GM12878 (cell line): ENCODE measurements at regions not wholly inside any gene's neighbourhood (a gene's known extent, or its start where the extent isn't known, plus 50 kb on each side); places are given as distances from the start of the nearest gene placed in this dataset.

Experiments used
- ATAC-seq: fragments of 200-7000 bp; cut with Tn5 transposase; 3 replicates; pipeline ENCODE4 v1.9.1; 2020; ENCODE audit warnings: mild to moderate bottlenecking, moderate library complexity
- BruUV-seq: library from RNA; stranded (reverse); fragments of 400-500 nt; replicated peaks from 2 replicates; lab custom pipeline; 2021; lab: Mats Ljungman, UMichigan
- CTCF ChIA-PET: fragments of 300-600 bp; sonication (Branson Sonifier 250); formaldehyde crosslinking; extraction: SDS; loops from one replicate; lab custom pipeline; 2021; ENCODE audit warnings: inconsistent platforms; lab: Yijun Ruan, JAX
- POLR2A ChIA-PET: fragments of 350-600 bp; formaldehyde crosslinking; extraction: SDS; loops from one replicate; lab custom pipeline; 2021; ENCODE audit warnings: inconsistent platforms; lab: Charles Lee
- RAD21 ChIA-PET: fragments of 300-600 bp; sonication (Branson Sonifier 250); formaldehyde crosslinking; loops from one replicate; lab custom pipeline; 2023; ENCODE audit warnings: antibody characterized with exemption; ENCODE audit not compliant: unreplicated experiment; lab: Charles Lee
- SMC1A ChIA-PET: fragments of 300-600 bp; sonication (Branson Sonifier 250); formaldehyde crosslinking; loops from one replicate; lab custom pipeline; 2023; ENCODE audit not compliant: unreplicated experiment, uncharacterized antibody; lab: Charles Lee
- DNase-seq: peaks from one replicate; pipeline ENCODE4 v3.0.0-alpha.2; 2011; ENCODE audit warnings: low read depth, low spot score
- FAIRE-seq: peaks from 3 replicates; lab custom pipeline; 2011; peaks lifted over from hg19 to GRCh38; lab: Jason Lieb, UNC
- H2AFZ ChIP-seq: 2 replicates; pipeline ENCODE4 v1.6.0; 2011; ENCODE audit warnings: low read depth, low read length, control low read depth; ENCODE audit not compliant: control insufficient read depth
- H3K27ac ChIP-seq: 2 replicates; pipeline ENCODE4 v1.5.1; 2011; ENCODE audit warnings: control low read depth; ENCODE audit not compliant: control insufficient read depth, insufficient read depth
- H3K27me3 ChIP-seq, 2 experiments: replicated peaks in 1 of 2; 2 replicates each; pipeline versions ENCODE4 v1.6.0 to v1.6.1; 2011; ENCODE audit warnings: low read length in 1 of 2; ENCODE audit not compliant: control insufficient read depth in 2 of 2, insufficient read depth in 2 of 2
- H3K36me3 ChIP-seq, 2 experiments: 2 replicates each; pipeline ENCODE4 v1.5.1; 2011; ENCODE audit warnings: low read length in 1 of 2; ENCODE audit not compliant: control insufficient read depth in 2 of 2, insufficient read depth in 2 of 2
- H3K4me1 ChIP-seq: 2 replicates; pipeline ENCODE4 v1.6.1; 2011; ENCODE audit warnings: mild to moderate bottlenecking, low read length, moderate library complexity, mixed read lengths; ENCODE audit not compliant: control insufficient read depth, insufficient read depth
- H3K4me2 ChIP-seq: 2 replicates; pipeline ENCODE4 v1.6.0; 2011; ENCODE audit warnings: control low read depth; ENCODE audit not compliant: control insufficient read depth, insufficient read depth
- H3K4me3 ChIP-seq: fragments of 200-600 bp; sonication (generic); 2 replicates; pipeline ENCODE4 v1.5.1; 2016
- H3K79me2 ChIP-seq: 2 replicates; pipeline ENCODE4 v1.6.0; 2011; ENCODE audit warnings: low read length; ENCODE audit not compliant: control insufficient read depth, insufficient read depth
- H3K9ac ChIP-seq: 2 replicates; pipeline ENCODE4 v1.8.0; 2011; ENCODE audit warnings: low read length, control low read depth, mixed read lengths; ENCODE audit not compliant: control insufficient read depth, insufficient read depth
- H3K9me3 ChIP-seq: replicated peaks from 3 replicates; pipeline ENCODE4 v1.5.1; 2011; ENCODE audit warnings: mild to moderate bottlenecking, low read length; ENCODE audit not compliant: control insufficient read depth, insufficient read depth
- H4K20me1 ChIP-seq: 2 replicates; pipeline ENCODE4 v1.6.0; 2011; ENCODE audit not compliant: control insufficient read depth, insufficient read depth
- ATF7 ChIP-seq: fragments of 450-650 bp; IDR thresholded peaks from 2 replicates; pipeline ENCODE4 v1.6.1; 2016; ENCODE audit warnings: low read depth, mild to moderate bottlenecking
- BHLHE40 ChIP-seq, 2 experiments: fragments of 450-650 bp in 1 of 2; IDR thresholded peaks; 2 replicates each; pipeline ENCODE4 v1.6.1; 2011 to 2017; ENCODE audit warnings: low read depth in 2 of 2, borderline replicate concordance in 1 of 2, improper control_type of control experiment in 1 of 2, low read length in 1 of 2, mild to moderate bottlenecking in 1 of 2
- CBX3 ChIP-seq: fragments of 200-600 bp; sonication (generic); IDR thresholded peaks from 2 replicates; pipeline ENCODE4 v1.6.1; 2016; ENCODE audit warnings: low read depth, borderline replicate concordance
- CBX5 ChIP-seq: sonication (generic); IDR thresholded peaks from 2 replicates; pipeline ENCODE4 v1.6.1; 2016; ENCODE audit warnings: low read depth, moderate library complexity, mild to moderate bottlenecking, inconsistent platforms
- EED ChIP-seq: sonication (generic); IDR thresholded peaks from 2 replicates; pipeline ENCODE4 v1.6.1; 2016; ENCODE audit warnings: antibody characterized with exemption, low read depth
- KLF5 ChIP-seq: fragments of 450-650 bp; IDR thresholded peaks from 2 replicates; pipeline ENCODE4 v1.6.1; 2014; ENCODE audit warnings: mild to moderate bottlenecking; ENCODE audit not compliant: partially characterized antibody
- LARP7 ChIP-seq: fragments of 450-650 bp; IDR thresholded peaks from 2 replicates; pipeline ENCODE4 v1.6.1; 2017; ENCODE audit warnings: mild to moderate bottlenecking
- MEF2B ChIP-seq: fragments of 450-650 bp; IDR thresholded peaks from 2 replicates; pipeline ENCODE4 v1.6.1; 2018; ENCODE audit warnings: mild to moderate bottlenecking, moderate library complexity; ENCODE audit not compliant: partially characterized antibody, poor library complexity, severe bottlenecking
- MTA2 ChIP-seq: fragments of 450-650 bp; IDR thresholded peaks from 2 replicates; pipeline ENCODE4 v1.6.1; 2016; ENCODE audit warnings: low read depth, mild to moderate bottlenecking, moderate library complexity
- NR2C1 ChIP-seq: fragments of 450-650 bp; IDR thresholded peaks from 2 replicates; pipeline ENCODE4 v1.6.1; 2017; ENCODE audit warnings: antibody characterized with exemption, mild to moderate bottlenecking, moderate library complexity
- NR2F1 ChIP-seq: fragments of 450-650 bp; conservative IDR thresholded peaks from 2 replicates; pipeline ENCODE4 v1.6.1; 2017; ENCODE audit warnings: mild to moderate bottlenecking
- POLR2A ChIP-seq: IDR thresholded peaks from 2 replicates; pipeline ENCODE4 v1.6.1; 2011; ENCODE audit warnings: low read depth, mild to moderate bottlenecking, low read length
- PRDM15 ChIP-seq: fragments of 450-650 bp; formaldehyde crosslinking; IDR thresholded peaks from 2 replicates; pipeline ENCODE4 v1.4.0; 2020; ENCODE audit warnings: mild to moderate bottlenecking, moderate library complexity
- SP1 ChIP-seq: IDR thresholded peaks from one replicate; pipeline ENCODE4 v1.6.1; 2011; ENCODE audit warnings: low read depth, low read length
- SREBF2 ChIP-seq: IDR thresholded peaks from 2 replicates; pipeline ENCODE4 v1.6.1; 2012; ENCODE audit warnings: mild to moderate bottlenecking, low read length
- ZNF207 ChIP-seq: fragments of 450-650 bp; IDR thresholded peaks from 2 replicates; pipeline ENCODE4 v1.6.1; 2014; ENCODE audit warnings: antibody characterized with exemption, mild to moderate bottlenecking, borderline replicate concordance
- WGBS: methylation state at CpG from one replicate; pipeline ENCODE4 v1.1.6; 2016; ENCODE audit warnings: low lambda C conversion rate; ENCODE audit not compliant: insufficient replicate concordance, insufficient coverage; ENCODE audit errors: missing lambda C conversion rate; 5-methylcytosine and 5-hydroxymethylcytosine counted together
- in situ Hi-C: fragments of 300-500 bp; cut with MboI; formaldehyde crosslinking; loops from 9 replicates; pipeline ENCODE4 v1.14.3; 2018; ENCODE audit warnings: mixed read lengths
- intact Hi-C: fragments of 100-400 bp; cut with micrococcal nuclease; formaldehyde crosslinking; loops from one replicate; pipeline ENCODE4 v1.14.2; 2022; ENCODE audit not compliant: unreplicated experiment
- TF ChIP-seq, protein P1 (sequence below): fragments of 450-650 bp; conservative IDR thresholded peaks from 2 replicates; pipeline ENCODE4 v1.6.1; 2017; ENCODE audit warnings: mild to moderate bottlenecking, moderate library complexity
- TF ChIP-seq, protein P2 (sequence below): fragments of 450-650 bp; IDR thresholded peaks from 2 replicates; pipeline ENCODE4 v1.6.1; 2016; ENCODE audit warnings: mild to moderate bottlenecking

- Histone ChIP-seq H3K9me3 (no peaks in the 10 kb centered on the region), H3K27me3 (no peaks in the 10 kb centered on the region; a peak in 1 of 4 replicates), H3K36me3 (no peaks in the 10 kb centered on the region), H3K9ac (no peak overlapping the region), H3K4me2 (no peak overlapping the region), H4K20me1 (no peaks in the 10 kb centered on the region), H3K79me2 (no peaks in the 10 kb centered on the region), H3K4me1 (no peaks in the 10 kb centered on the region), H3K4me3 (no peak overlapping the region), H2AFZ (no peak overlapping the region), H3K27ac (no peak overlapping the region)
- ChIA-PET CTCF (interaction anchor here (0.8 to 3.0 kb wide), 3 partner anchors 9 to 13 kb away, joined by 3 to 11 read pairs (median 3); no protein-coding TSS in a partner anchor), RAD21 (interaction anchor here (1.1 kb wide), 1 partner anchor 13 kb away, joined by 4 read pairs; no protein-coding TSS in a partner anchor), POLR2A (interaction anchor here (0.5 to 0.9 kb wide), 2 partner anchors 85 to 858 kb away, joined by 3 read pairs; no protein-coding TSS in a partner anchor), SMC1A (interaction anchor here (1.0 to 1.2 kb wide), 2 partner anchors 23 to 93 kb away, joined by 4 read pairs; no protein-coding TSS in a partner anchor)
- DNase-seq, result no peak
- WGBS, result 20% methylated on average over 5 of the region's 5 CpGs
- no peak for FAIRE-seq
- intact Hi-C loops, result no loop called here
- in situ Hi-C loops, result no loop called here
- no TSS peak for BruUV-seq
- ATAC-seq, result peak; percentile 80
- TF ChIP-seq, protein P1, sequence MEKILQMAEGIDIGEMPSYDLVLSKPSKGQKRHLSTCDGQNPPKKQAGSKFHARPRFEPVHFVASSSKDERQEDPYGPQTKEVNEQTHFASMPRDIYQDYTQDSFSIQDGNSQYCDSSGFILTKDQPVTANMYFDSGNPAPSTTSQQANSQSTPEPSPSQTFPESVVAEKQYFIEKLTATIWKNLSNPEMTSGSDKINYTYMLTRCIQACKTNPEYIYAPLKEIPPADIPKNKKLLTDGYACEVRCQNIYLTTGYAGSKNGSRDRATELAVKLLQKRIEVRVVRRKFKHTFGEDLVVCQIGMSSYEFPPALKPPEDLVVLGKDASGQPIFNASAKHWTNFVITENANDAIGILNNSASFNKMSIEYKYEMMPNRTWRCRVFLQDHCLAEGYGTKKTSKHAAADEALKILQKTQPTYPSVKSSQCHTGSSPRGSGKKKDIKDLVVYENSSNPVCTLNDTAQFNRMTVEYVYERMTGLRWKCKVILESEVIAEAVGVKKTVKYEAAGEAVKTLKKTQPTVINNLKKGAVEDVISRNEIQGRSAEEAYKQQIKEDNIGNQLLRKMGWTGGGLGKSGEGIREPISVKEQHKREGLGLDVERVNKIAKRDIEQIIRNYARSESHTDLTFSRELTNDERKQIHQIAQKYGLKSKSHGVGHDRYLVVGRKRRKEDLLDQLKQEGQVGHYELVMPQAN, result no peak
- TF ChIP-seq PRDM15 (no peak), CBX3 (no peak), BHLHE40 (IDR thresholded peaks at IDR 0.05; ENCODE audit: borderline replicate concordance in 1 of 2, low read depth in 2 of 2, low read length in 1 of 2) (peak; percentile 85), SREBF2 (no peak), MEF2B (peak; percentile 37), NR2C1 (no peak), CBX5 (no peak), ATF7 (peak; percentile 33; the same call in 1 of the 2 replicates), MTA2 (0 out of 2 replicates have a peak, but pooled peaks have one; percentile 15), SP1 (no peak), KLF5 (no peak), NR2F1 (0 out of 2 replicates have a peak, but pooled peaks have one; percentile 14), POLR2A (no peak), EED (no peak), ZNF207 (no peak), LARP7 (no peak)
- TF ChIP-seq, protein P2, sequence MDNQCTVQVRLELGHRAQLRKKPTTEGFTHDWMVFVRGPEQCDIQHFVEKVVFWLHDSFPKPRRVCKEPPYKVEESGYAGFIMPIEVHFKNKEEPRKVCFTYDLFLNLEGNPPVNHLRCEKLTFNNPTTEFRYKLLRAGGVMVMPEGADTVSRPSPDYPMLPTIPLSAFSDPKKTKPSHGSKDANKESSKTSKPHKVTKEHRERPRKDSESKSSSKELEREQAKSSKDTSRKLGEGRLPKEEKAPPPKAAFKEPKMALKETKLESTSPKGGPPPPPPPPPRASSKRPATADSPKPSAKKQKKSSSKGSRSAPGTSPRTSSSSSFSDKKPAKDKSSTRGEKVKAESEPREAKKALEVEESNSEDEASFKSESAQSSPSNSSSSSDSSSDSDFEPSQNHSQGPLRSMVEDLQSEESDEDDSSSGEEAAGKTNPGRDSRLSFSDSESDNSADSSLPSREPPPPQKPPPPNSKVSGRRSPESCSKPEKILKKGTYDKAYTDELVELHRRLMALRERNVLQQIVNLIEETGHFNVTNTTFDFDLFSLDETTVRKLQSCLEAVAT, result no peak
These were observed 273.5 kb downstream of the RNF144A start for GRCh38 chr2:7190587-7191324.
